Activated naive CD8-positive, alpha-beta T cell (primary cell): ENCODE measurements at regions not wholly inside any gene's neighbourhood (a gene's known extent, or its start where the extent isn't known, plus 50 kb on each side); places are given as distances from the start of the nearest gene placed in this dataset.

Source experiments
- H3K27ac Mint-ChIP-seq: one replicate; pipeline ENCODE4 v1.8.0; 2021; ENCODE audit warnings: mixed read lengths
- H3K27me3 Mint-ChIP-seq: one replicate; pipeline ENCODE4 v1.8.0; 2021; ENCODE audit warnings: mixed read lengths
- H3K36me3 Mint-ChIP-seq: one replicate; pipeline ENCODE4 v1.8.0; 2021; ENCODE audit warnings: mixed read lengths
- H3K4me1 Mint-ChIP-seq: one replicate; pipeline ENCODE4 v1.8.0; 2021; ENCODE audit warnings: low read depth, mixed read lengths
- H3K4me3 Mint-ChIP-seq: one replicate; pipeline ENCODE4 v1.8.0; 2021; ENCODE audit warnings: mild to moderate bottlenecking, mixed read lengths
- H3K9me3 Mint-ChIP-seq: one replicate; pipeline ENCODE4 v1.8.0; 2021; ENCODE audit warnings: low read depth, mixed read lengths

DNA sequence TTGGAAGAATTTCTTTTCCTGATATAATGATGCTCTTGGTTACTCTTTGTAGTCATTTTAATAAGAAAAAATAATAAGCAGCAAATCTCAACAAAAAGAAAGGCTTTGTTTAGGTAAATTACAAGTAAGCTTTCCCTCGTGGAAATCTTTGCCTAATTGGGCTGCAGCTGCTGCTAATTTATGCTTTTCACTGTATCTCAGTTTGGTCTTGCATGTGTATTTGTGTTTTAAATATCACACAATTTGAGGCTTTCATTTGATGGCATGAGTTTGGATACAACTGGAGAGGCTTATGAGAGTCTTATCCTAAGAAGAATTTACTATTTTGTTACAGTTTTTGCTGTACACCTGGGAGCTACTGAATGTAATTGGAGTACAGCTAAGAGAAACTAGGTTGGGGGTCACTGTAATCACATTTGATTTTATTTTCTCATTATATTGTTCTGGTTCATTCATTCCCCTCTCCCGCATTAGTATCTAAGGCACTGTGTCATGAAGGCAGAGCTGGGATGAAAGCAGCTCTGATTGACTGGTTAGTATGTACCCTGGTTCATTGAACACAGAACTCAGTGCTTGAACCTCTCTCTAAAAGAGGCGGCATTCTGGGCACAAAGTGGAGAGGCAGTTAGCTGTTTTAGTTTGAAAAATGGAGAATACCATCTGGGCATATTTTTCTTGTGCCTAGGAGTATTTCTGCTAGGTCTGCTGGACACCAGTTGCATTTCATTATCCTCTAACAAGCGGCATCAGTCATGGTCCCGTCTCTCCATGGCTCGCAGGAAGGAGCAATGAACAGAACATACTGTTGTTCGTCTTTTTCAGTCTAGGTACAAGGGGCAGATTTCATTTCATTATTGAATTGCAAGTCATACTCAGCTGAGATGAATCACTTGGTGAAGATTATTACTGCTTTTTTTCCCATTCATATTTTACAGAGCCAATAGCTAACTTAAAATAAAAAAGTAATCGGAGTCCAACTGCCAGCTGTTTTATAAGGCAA lies 118.0 kb upstream of the TMEM260 start:
- no peak overlapping the region for H3K27ac Mint-ChIP-seq
- no peaks in the 10 kb centered on the region for H3K9me3 Mint-ChIP-seq
- peaks cover 19% of the 10 kb centered on the region for H3K27me3 Mint-ChIP-seq
- no peak overlapping the region for H3K4me3 Mint-ChIP-seq
- H3K4me1 Mint-ChIP-seq, result no peaks in the 10 kb centered on the region
- no peaks in the 10 kb centered on the region for H3K36me3 Mint-ChIP-seq

DNA sequence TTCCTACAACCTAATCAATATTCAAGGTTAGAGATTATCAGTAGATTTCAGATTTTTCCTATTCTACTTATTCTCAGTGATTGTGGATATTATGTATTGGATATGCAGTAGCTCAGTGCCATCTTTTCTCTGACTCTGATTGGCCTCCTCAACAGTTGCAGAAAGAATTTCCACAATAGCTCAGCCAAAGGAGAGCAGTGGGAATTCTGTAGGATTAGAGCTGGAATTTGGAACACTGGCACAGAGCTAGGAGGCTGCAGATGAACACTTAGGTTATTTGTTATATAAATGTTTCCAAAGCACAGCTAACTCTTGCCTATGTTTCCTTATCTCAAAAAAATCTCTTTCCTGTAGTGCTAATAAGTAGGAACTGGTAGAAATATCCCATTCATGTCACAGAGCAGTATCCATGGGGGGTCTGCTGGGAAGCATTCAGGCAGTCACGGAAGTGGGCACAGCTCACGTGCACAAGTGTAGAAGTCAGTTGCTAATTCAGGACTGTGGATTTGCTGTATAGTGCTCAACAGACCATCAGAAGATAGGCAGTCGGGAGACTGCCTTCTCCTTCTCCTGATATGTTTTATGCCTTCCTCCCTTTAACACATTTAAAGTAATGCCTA lies 116.2 kb upstream of the TMEM260 start:
- H3K36me3 Mint-ChIP-seq, result no peaks in the 10 kb centered on the region
- no peak overlapping the region for H3K27ac Mint-ChIP-seq
- no peaks in the 10 kb centered on the region for H3K9me3 Mint-ChIP-seq
- no peaks in the 10 kb centered on the region for H3K4me1 Mint-ChIP-seq
- H3K4me3 Mint-ChIP-seq, result no peak overlapping the region
- H3K27me3 Mint-ChIP-seq, result peaks cover 14% of the 10 kb centered on the region

DNA sequence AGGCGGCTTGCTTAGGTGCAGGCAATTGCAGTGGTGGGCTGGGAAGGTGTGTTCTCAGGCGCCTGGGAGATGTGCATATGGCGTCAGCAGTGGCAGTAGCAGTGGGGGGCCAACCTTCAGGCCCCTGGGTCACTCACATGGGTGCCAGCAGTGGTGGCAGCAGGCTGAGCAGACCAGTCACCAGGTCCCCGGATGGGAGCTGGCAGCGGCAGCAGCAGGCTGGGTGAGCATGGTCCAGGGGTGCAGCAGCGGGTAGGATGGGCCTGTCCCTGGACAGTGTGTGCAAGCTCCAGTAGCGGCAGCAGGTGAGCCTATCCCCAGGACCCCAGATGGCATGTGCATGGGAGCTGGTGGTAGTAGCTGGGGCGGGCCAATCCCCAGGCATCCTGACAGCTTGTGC lies 108.5 kb upstream of the TMEM260 start:
- Mint-ChIP-seq H3K27ac (no peak overlapping the region), H3K9me3 (no peaks in the 10 kb centered on the region), H3K36me3 (no peaks in the 10 kb centered on the region), H3K4me1 (no peaks in the 10 kb centered on the region), H3K4me3 (no peak overlapping the region), H3K27me3 (peaks cover 5% of the 10 kb centered on the region)

DNA sequence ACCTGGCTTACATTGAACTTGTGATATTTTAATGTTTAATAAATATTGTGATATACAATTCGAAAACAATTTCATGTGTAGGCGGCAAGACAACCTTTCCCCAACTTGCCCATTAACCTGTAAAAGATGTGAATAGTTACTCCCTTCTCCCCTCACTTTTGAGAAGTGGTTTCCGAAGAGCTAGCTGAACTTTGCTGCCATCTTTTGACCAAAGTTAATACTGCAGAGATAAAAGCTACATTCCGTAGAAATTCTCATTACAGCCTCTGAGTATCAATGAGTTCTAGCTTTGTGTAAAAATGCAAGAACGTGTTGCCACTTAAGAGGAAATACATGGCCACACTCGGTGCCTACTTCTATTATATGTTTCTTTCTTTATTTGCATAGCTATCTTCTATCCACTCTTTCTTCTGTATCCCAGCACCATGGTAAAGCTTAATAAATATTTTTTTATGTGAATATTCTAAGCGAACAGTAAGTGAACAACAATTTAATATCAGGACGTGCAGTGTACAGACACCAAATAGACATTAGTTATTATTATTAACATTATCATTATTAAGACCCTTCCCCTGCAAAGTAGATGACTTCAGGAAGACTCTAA lies 105.1 kb upstream of the TMEM260 start:
- Mint-ChIP-seq H3K36me3 (no peaks in the 10 kb centered on the region), H3K27me3 (peaks cover 5% of the 10 kb centered on the region), H3K4me1 (no peaks in the 10 kb centered on the region), H3K4me3 (no peak overlapping the region), H3K27ac (no peak overlapping the region), H3K9me3 (no peaks in the 10 kb centered on the region)

DNA sequence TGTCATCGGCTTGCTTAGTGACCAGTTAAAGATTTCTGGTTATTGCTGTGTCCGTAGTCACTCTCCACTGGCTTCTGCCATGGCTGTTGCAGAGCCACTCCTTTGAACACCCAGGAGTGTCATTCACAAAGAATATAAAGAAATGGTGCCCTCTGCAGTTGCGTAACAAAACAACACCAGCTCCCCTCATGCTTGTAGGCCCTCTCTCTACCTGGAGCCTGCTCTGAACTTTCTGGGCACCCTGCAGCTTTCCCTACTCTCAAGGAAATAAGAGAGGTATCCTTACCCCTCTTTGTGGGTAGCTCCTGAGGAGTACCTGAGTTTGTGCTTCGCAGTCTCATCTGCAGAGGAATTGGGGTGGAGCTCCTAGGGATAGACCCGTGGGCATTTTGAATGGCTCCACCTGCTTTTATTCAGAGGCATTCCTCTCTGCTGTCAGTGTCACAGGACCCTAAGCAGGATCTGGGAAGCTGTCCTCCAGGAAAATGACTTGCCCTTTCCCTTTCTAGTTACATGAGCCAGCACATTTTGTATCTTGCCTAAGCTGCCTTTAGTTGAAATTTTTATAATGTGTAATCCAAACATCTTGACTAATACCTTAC lies 97.2 kb upstream of the TMEM260 start:
- Mint-ChIP-seq H3K27me3 (peaks cover 2% of the 10 kb centered on the region), H3K4me3 (no peak overlapping the region), H3K4me1 (no peaks in the 10 kb centered on the region), H3K36me3 (no peaks in the 10 kb centered on the region), H3K27ac (no peak overlapping the region), H3K9me3 (no peaks in the 10 kb centered on the region)

DNA sequence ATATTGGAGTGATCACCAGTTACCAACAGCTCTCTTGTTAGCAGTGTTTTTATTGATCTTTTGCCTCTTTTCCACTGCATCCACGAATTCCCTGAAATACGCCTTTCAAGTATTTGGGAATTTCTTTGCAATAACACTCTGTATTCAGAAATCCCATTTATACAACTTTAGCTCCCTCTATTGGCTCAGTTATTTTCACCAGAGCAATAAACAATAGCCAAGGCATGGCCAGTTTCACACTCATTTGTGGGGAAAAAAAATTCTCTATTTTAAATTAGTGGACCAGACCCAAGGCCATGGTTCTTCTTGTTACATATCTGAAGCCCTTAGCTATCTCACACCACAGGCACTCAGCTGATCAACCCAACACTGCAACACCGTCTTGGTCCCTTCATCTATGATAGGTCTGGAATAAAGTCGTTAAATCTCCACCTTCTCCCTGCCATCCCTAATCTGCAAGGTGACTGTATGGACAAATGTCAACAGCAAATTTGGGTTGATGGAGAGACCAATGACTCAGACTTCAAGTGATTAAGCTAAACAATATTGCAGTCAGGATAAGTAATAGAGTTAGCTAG lies 92.4 kb upstream of the TMEM260 start:
- Mint-ChIP-seq H3K9me3 (no peaks in the 10 kb centered on the region), H3K4me1 (peaks cover 11% of the 10 kb centered on the region), H3K36me3 (no peaks in the 10 kb centered on the region)

DNA sequence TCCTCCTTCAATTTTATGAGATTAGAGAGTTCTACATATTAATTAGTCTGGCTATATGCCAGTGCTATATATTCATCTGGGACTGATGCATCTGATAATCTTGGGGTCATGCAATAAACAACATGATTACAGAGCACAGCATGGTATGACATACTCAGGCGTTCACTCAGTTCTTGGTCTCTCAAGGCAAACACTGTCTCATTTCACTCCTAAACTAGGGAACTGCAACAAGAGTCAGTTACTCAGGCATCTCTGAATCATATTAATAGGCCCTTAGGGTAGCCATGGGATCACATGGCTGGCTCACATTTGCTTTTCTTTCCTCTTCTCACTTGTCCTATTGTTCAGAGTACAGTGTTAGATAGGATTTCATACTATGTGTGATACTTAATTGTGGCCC lies 91.8 kb upstream of the TMEM260 start:
- H3K4me3 Mint-ChIP-seq, result no peak overlapping the region
- H3K9me3 Mint-ChIP-seq, result no peaks in the 10 kb centered on the region
- no peak overlapping the region for H3K27ac Mint-ChIP-seq
- peaks cover 4% of the 10 kb centered on the region for H3K27me3 Mint-ChIP-seq
- no peaks in the 10 kb centered on the region for H3K36me3 Mint-ChIP-seq
- H3K4me1 Mint-ChIP-seq, result peaks cover 13% of the 10 kb centered on the region

More for the DNA sequence above, 92.4 kb upstream of the TMEM260 start:
- Mint-ChIP-seq H3K27me3 (peaks cover 4% of the 10 kb centered on the region), H3K27ac (no peak overlapping the region), H3K4me3 (no peak overlapping the region)

DNA sequence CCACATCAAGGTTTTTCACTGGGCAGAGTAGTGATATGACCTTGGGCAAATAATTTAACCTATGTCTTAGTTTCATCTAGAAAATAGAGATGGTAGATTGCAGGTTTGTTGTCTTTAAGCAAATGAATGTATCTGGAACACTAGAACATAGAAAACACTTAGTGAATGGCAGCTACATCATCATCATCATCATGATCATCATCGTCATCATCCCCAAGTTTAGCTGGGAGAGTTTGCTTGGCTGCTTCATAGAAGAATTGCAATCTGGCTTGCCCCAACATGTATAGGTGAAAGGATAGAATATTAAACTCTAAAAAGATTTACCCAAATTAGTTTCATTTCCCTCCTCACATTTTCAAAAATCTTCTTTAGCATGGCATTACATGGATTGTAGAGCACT lies 91.3 kb upstream of the TMEM260 start:
- Mint-ChIP-seq H3K36me3 (no peaks in the 10 kb centered on the region), H3K27me3 (peaks cover 4% of the 10 kb centered on the region), H3K9me3 (no peaks in the 10 kb centered on the region), H3K4me3 (no peak overlapping the region), H3K27ac (no peak overlapping the region), H3K4me1 (peaks cover 13% of the 10 kb centered on the region)

DNA sequence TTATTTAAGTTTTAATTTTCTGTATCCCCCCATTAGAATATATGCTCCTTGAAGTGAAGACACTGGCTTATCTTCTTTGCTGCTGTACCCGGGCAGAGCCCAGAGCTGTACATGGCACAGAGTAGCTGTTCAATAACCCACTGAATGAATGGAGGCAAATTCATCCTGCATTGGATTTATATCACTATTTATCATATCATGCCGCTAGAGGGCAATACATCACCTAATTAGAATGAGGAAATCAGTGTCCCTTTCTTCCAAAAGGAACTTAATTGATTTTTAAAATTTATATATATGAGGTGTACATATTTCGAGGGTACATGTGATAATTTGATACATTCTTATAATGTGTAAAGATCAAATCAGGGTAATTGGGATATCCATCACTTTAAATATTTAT lies 89.2 kb upstream of the TMEM260 start:
- Mint-ChIP-seq H3K4me3 (no peak overlapping the region), H3K9me3 (no peaks in the 10 kb centered on the region), H3K27me3 (peaks cover 4% of the 10 kb centered on the region), H3K36me3 (no peaks in the 10 kb centered on the region), H3K4me1 (peaks cover 13% of the 10 kb centered on the region), H3K27ac (no peak overlapping the region)

DNA sequence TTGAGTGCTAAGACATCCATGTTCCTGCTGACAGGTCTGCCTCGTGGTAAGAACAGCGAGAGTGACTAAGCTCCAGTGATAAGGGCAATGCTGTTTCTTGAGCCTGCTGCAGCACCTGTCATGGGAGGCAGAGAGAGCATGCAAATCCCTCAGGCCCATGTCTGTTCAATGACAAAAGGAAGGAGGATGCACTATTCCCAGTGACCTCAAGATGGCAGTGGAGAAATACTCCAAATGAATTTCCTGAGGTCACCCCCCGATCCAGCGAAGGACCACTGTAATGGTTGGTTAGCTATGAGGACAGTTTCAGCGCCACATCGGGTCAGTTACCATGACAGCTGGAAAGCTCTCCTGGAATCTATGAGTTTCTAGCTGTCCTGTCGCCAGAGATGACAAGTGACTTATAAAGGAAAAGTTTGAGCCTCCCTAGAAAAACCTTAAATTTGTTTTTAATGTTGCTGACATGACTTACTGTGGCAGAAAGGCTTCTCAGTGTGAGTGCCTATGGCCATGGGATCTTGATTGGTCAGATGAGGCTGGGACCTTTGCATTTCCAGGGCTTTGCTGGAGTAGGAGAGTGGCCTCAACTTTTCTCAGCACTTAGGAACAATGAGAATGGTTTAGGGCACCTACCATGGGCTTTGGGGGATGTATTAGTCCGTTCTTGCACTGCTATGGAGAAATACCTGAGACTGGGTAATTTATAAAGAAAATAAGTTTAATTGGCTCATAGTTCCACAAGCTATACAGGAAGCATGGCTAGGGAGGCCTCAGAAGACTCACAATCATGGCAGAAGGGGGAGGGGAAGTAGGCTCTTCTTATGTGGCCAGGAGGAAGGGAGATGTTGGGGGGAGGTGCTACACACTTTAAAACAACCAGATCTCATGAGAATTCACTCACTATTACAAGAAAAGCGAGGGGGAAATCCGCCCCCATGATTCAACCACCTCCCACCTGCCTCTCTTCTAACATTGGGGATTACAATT lies 88.0 kb upstream of the TMEM260 start:
- Mint-ChIP-seq H3K36me3 (no peaks in the 10 kb centered on the region), H3K4me1 (peaks cover 13% of the 10 kb centered on the region), H3K9me3 (no peaks in the 10 kb centered on the region), H3K27ac (no peak overlapping the region), H3K27me3 (peaks cover 4% of the 10 kb centered on the region), H3K4me3 (no peak overlapping the region)

DNA sequence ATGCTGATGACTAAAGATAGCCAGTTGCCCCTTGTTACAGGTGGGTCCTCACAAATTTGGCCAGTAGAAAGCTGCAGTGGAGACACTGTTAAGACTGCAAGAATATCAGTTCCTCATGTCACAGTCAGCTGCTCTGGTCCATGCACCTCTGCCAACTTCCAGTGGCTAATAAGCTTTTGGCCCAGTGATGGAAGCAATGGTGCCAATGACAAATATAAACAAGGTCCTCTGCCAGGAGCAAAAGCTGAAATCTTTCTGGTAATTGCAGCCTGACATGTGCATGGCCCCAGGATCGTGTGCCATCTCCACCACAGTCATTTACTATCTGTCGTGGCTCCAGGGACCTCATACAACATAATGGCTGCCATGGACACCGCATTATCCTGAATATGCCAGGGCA lies 85.4 kb upstream of the TMEM260 start:
- Mint-ChIP-seq H3K4me3 (no peak overlapping the region), H3K27ac (no peak overlapping the region), H3K4me1 (peaks cover 13% of the 10 kb centered on the region), H3K36me3 (no peaks in the 10 kb centered on the region), H3K27me3 (peaks cover 2% of the 10 kb centered on the region), H3K9me3 (no peaks in the 10 kb centered on the region)

DNA sequence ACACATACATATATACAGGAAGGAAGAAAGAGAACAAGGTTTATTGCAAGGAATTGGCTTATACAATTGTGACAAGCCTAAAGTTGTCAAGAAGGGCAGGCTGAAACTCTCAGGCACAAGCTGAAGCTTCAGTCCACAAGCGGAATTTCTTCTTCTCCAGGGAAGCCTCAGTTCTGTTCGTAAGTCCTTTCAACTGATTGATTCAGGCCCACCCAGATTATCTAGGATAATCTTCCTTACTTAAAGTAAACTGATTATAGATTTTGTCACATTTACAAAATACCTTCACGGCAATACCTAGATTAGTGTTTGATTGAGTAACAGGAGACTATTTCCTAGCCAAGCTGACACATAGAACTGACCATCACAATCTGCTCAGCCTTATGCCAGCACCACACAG lies 81.5 kb upstream of the TMEM260 start:
- Mint-ChIP-seq H3K9me3 (no peaks in the 10 kb centered on the region), H3K4me1 (no peaks in the 10 kb centered on the region)

DNA sequence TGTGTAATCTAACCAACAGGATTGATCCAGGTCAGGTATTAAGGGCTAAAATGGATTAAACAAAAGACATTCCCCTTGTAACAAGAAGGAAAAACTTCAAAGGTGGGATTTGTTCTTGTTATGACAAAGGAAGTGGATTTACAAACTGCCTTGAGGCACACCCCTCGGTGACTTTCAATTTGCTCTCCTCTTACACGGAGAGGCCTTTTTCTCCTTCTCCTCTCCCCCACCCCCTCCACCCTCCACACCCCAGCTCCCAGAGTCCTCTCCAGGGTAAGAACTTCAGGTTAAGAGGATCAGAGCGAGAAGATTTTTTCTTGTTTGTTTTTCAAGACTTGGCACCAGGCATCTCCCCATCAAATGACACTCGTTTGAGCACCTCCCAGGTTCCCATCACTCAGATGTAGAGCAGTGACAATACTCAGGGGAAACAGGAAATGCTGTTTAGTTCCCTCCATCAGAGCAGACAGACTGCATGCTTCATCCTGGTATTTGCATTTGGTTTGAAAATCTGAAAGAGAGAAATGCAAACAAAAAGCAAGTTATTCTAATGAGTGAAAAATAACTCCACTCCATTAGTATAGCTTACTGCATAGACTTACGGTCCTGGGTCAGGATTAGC lies 77.6 kb upstream of the TMEM260 start:
- H3K4me1 Mint-ChIP-seq, result no peaks in the 10 kb centered on the region
- H3K4me3 Mint-ChIP-seq, result no peak overlapping the region
- H3K27me3 Mint-ChIP-seq, result peaks cover 7% of the 10 kb centered on the region
- no peak overlapping the region for H3K27ac Mint-ChIP-seq
- H3K36me3 Mint-ChIP-seq, result no peaks in the 10 kb centered on the region
- H3K9me3 Mint-ChIP-seq, result no peaks in the 10 kb centered on the region

More for the DNA sequence above, 81.5 kb upstream of the TMEM260 start:
- Mint-ChIP-seq H3K36me3 (no peaks in the 10 kb centered on the region), H3K27ac (no peak overlapping the region), H3K4me3 (no peak overlapping the region), H3K27me3 (peaks cover 2% of the 10 kb centered on the region)
